LNCAP (cell line): ENCODE measurements at regions not wholly inside any gene's neighbourhood (a gene's known extent, or its start where the extent isn't known, plus 50 kb on each side); places are given as distances from the start of the nearest gene placed in this dataset.

Experiments used
- TF ChIP-seq, protein P1 (sequence below): fragments of 450-650 bp; IDR thresholded peaks from 2 replicates; pipeline ENCODE4 v1.5.1; 2017; ENCODE audit warnings: mild to moderate bottlenecking

DNA sequence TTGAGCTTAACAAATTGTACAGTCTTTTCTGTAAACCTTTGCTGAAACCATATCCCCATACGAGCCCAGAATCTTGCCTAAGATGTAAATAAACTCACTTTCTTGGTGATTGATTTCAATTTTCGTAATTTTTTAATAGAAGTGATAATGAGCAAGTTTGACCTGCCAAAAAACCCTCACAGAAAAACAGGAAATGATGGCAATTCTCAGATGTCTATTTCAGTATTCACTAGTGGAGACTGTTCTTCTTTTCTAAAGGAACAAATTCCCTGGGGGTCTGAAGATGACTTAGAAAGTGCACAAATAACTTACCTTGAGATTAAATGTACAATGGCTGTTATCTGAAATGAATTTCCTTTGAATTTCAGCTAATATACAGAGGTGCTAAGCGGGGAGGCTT, 116.5 kb upstream of the CMC1 start:
- TF ChIP-seq, protein P1, sequence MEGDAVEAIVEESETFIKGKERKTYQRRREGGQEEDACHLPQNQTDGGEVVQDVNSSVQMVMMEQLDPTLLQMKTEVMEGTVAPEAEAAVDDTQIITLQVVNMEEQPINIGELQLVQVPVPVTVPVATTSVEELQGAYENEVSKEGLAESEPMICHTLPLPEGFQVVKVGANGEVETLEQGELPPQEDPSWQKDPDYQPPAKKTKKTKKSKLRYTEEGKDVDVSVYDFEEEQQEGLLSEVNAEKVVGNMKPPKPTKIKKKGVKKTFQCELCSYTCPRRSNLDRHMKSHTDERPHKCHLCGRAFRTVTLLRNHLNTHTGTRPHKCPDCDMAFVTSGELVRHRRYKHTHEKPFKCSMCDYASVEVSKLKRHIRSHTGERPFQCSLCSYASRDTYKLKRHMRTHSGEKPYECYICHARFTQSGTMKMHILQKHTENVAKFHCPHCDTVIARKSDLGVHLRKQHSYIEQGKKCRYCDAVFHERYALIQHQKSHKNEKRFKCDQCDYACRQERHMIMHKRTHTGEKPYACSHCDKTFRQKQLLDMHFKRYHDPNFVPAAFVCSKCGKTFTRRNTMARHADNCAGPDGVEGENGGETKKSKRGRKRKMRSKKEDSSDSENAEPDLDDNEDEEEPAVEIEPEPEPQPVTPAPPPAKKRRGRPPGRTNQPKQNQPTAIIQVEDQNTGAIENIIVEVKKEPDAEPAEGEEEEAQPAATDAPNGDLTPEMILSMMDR: no peak

DNA sequence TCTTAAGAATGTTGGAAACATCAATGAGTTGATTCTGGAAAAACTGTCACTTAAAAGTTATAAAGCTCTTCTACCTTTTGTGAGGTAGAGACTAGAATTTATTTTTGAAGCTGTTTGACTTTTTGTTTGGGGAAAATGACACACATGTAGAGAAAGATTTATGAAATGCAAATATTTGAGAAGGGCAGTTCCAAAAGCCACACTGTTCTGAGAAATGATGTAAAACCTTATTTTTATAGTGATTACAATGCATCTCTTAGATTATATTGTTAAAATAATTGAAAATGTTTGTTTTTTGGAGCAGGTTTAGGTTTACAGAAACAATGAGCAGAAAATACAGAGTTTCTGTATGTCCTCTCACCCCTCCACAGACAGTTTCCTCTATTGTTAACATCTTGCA, 116.1 kb upstream of the CMC1 start:
- TF ChIP-seq, protein P1: no peak

DNA sequence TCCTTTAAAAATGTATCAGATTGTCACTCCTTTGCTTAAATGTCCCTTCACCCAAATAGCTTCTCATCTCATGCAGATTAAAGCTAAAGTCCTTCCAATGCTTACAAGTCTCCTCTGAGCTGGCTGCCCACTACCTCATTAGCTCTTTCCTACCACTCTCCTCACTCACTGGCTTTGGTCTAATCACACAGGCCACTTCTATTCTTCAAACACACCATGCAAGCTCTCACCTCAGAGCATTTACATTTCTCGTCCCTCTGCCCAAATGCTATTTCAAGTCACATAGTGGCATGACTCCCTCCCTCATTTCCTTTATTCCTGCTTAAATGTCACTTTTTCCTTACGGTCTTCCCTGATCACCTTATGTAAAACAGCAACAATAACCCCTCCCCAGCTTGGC, 110.6 kb upstream of the CMC1 start:
- TF ChIP-seq, protein P1: no peak

DNA sequence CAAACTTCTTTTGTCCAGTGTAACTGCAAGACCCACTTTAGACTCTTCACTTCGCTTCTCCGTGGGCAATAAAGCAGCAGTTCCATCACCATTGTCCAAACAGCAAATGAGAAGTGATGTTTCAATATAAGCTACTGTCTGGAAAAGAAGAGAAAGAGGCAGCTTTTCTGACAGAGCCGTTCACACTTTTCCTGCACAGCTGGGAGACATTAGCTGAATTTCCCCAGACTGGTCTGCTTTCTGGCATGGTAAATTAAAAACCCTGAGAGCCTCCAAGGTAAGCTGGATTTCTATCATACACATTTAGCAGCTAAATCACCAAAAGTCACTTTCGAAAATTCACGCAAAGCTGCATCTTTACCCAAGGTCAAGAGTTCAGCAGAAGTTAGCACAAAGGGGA, 108.5 kb upstream of the CMC1 start:
- TF ChIP-seq, protein P1: no peak

DNA sequence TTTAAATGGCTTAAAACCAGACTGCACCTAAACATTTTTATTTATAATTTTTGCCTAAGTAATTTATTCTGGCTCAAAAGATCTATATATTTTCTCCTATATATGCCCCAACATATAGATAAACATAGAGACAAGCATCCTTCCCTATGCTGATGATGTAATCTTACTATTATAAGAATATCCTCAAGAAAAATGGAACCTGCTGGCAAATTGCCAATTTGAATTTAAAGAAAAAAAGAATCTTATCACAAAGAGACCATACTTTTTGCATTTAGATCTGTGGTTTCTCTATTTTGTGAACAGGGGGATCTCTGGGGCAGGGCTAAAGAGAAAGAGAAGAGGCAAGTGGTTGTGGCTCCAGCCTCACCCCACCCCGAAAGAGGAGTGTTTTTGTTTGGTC, 107.2 kb upstream of the CMC1 start:
- TF ChIP-seq, protein P1: no peak

DNA sequence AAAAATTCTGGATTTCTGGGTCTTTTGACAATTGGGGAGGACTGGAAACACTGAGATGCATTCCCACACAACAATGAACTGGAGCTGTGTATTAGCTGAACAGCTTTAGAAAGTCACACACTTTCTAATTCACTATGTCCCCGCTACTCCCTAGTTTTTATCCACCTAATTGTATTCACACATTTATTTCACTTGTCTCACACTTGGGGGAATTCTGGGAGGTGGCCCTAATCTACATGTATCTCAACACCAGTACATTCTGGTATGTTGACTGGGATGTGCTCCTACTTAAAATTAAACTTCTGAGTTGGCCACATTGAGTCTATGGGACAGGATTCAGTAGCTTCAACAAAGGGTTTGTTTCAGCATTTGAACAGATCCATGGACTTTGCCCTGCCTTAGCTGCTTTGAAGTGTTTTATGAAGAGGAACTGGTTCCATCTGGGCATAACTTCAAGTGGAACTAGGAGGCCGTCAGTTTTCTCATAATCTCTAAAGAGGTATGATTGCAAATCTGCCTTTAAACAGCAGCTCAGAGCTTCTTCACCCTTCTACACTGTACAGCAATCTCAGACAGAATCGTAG, 106.5 kb upstream of the CMC1 start:
- TF ChIP-seq, protein P1: no peak

DNA sequence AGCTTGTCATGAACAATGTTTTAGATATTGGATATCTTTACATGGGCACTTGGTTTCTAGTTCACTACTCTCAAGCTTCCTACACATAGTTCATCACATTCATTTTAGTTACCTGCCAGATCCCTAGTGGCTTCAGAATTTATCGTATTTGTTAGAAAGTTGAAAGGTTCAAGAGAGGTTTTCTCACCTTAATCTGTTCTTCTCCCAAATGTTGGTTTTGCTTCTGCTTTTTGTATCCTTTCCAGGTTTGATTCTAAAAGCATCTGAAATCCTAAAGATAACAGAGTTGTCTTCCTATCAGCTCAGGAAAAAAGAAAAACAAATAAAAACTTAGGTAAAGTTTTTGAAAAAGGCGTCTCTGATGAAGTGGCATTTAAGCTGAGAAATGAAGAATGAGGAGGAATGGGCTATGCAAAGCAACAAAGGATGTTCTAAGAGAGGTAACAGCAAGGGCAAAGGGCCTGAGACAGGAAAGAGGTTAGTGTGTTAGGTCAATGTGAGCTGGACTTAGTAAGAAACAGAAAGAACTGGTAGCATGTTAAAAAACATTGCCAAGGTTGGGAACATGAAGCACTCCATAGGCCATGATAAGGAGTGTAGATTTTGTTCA, 104.7 kb upstream of the CMC1 start:
- TF ChIP-seq, protein P1: no peak
